H1 (cell line): ENCODE measurements at regions not wholly inside any gene's neighbourhood (a gene's known extent, or its start where the extent isn't known, plus 50 kb on each side); places are given as distances from the start of the nearest gene placed in this dataset.
A peak's percentile ranks its signal among the peaks of the same experiment; 100 is the strongest.

ENCODE experiments used
- CTCF ChIA-PET: fragments of 300-600 bp; sonication (Branson Sonifier 250); formaldehyde crosslinking; loops from one replicate; lab custom pipeline; 2021; ENCODE audit not compliant: partially characterized antibody; lab: Charles Lee
- POLR2A ChIA-PET: fragments of 300-600 bp; sonication (Branson Sonifier 250); formaldehyde crosslinking; loops from one replicate; lab custom pipeline; 2021; ENCODE audit warnings: inconsistent platforms; ENCODE audit not compliant: partially characterized antibody; lab: Charles Lee
- DNase-seq, 2 experiments: peaks; one replicate each; pipeline versions ENCODE4 v3.0.0 to v3.0.0-alpha.2; 2010 to 2022; ENCODE audit warnings: low spot score in 2 of 2, low read depth in 1 of 2, mixed read lengths in 1 of 2
- FAIRE-seq: peaks from 2 replicates; lab custom pipeline; 2011; peaks lifted over from hg19 to GRCh38; lab: Jason Lieb, UNC
- H2AFZ ChIP-seq: 2 replicates; pipeline ENCODE4 v1.8.1; 2012; ENCODE audit warnings: low read length, inconsistent platforms
- H2AK5ac ChIP-seq: 2 replicates; pipeline ENCODE4 v1.6.1; 2013; ENCODE audit warnings: low read depth, low read length
- H2BK120ac ChIP-seq: replicated peaks from 2 replicates; pipeline ENCODE3; 2013; ENCODE audit warnings: low read depth, low read length, inconsistent platforms
- H2BK12ac ChIP-seq: 2 replicates; pipeline ENCODE4 v1.6.1; 2013; ENCODE audit warnings: low read depth, low read length
- H2BK15ac ChIP-seq: 2 replicates; pipeline ENCODE4 v1.6.1; 2013; ENCODE audit warnings: low read length
- H2BK20ac ChIP-seq: 2 replicates; pipeline ENCODE4 v1.6.1; 2013; ENCODE audit warnings: low read length
- H2BK5ac ChIP-seq: 2 replicates; pipeline ENCODE4 v1.6.1; 2013; ENCODE audit warnings: low read depth, low read length
- H3K14ac ChIP-seq: 2 replicates; pipeline ENCODE4 v1.6.1; 2013; ENCODE audit warnings: inconsistent platforms; ENCODE audit not compliant: insufficient read length
- H3K18ac ChIP-seq: 2 replicates; pipeline ENCODE4 v1.6.1; 2013; ENCODE audit warnings: low read length; ENCODE audit errors: extremely low read depth
- H3K23ac ChIP-seq: 2 replicates; pipeline ENCODE4 v1.6.1; 2013; ENCODE audit warnings: inconsistent platforms; ENCODE audit not compliant: insufficient read length
- H3K23me2 ChIP-seq: 2 replicates; pipeline ENCODE4 v1.6.1; 2013; ENCODE audit warnings: low read depth, low read length
- H3K27ac ChIP-seq: 2 replicates; pipeline ENCODE4 v1.6.1; 2011; ENCODE audit warnings: low read depth, low read length, inconsistent platforms
- H3K27me3 ChIP-seq, 4 experiments: replicated peaks in 1 of 4; 1 replicate in 1 of 4; 2 replicates in 3 of 4; pipeline versions ENCODE4 v1.6.1 to v1.8.1; 2011 to 2013; ENCODE audit warnings: low read length in 3 of 4, mild to moderate bottlenecking in 3 of 4, inconsistent platforms in 2 of 4, mixed read lengths in 2 of 4, moderate library complexity in 1 of 4; ENCODE audit not compliant: control insufficient read depth in 3 of 4, insufficient read depth in 3 of 4; ENCODE audit errors: extremely low read depth in 1 of 4
- H3K36me3 ChIP-seq, 4 experiments: 2 replicates each; pipeline versions ENCODE4 v1.6.1 to v1.8.1; 2011 to 2013; ENCODE audit warnings: mild to moderate bottlenecking in 4 of 4, low read length in 3 of 4, moderate library complexity in 2 of 4, control low read depth in 1 of 4, inconsistent platforms in 1 of 4; ENCODE audit not compliant: insufficient read depth in 4 of 4, control insufficient read depth in 2 of 4
- H3K4ac ChIP-seq: replicated peaks from 2 replicates; pipeline ENCODE3; 2013; ENCODE audit warnings: low read length, low read depth, mixed read lengths, inconsistent platforms; ENCODE audit not compliant: insufficient read length
- H3K4me1 ChIP-seq, 4 experiments: replicated peaks in 1 of 4; 1 replicate in 1 of 4; 2 replicates in 3 of 4; pipeline versions ENCODE4 v1.6.1 to v1.8.1; 2011 to 2013; ENCODE audit warnings: low read length in 3 of 4, inconsistent platforms in 2 of 4, mixed read lengths in 1 of 4; ENCODE audit not compliant: insufficient read depth in 4 of 4, control insufficient read depth in 3 of 4
- H3K4me2 ChIP-seq, 2 experiments: 2 replicates each; pipeline versions ENCODE4 v1.6.1 to v1.8.1; 2011 to 2013; ENCODE audit warnings: low read depth in 2 of 2, low read length in 2 of 2, control low read depth in 1 of 2, inconsistent platforms in 1 of 2, mild to moderate bottlenecking in 1 of 2; ENCODE audit not compliant: insufficient read depth in 1 of 2
- H3K4me3 ChIP-seq, 4 experiments: fragments of 200-600, 300-600 bp in 1 of 4; sonication (generic), shearing (Covaris generic), sonication (Bioruptor Twin) in 1 of 4; 2 replicates each; pipeline versions ENCODE4 v1.5.1 to v1.8.1; 2011 to 2016; ENCODE audit warnings: low read length in 4 of 4, low read depth in 3 of 4, control low read depth in 2 of 4, inconsistent platforms in 2 of 4, mild to moderate bottlenecking in 2 of 4, mixed read lengths in 1 of 4, moderate library complexity in 1 of 4; ENCODE audit not compliant: insufficient read depth in 2 of 4; ENCODE audit errors: extremely low read depth in 1 of 4
- H3K56ac ChIP-seq: replicated peaks from 2 replicates; pipeline ENCODE3; 2013; ENCODE audit warnings: low read depth, mild to moderate bottlenecking, mixed read lengths, low read length, inconsistent platforms; ENCODE audit not compliant: insufficient read length
- H3K79me1 ChIP-seq: 2 replicates; pipeline ENCODE4 v1.6.1; 2013; ENCODE audit warnings: low read depth, low read length, control low read depth
- H3K79me2 ChIP-seq, 2 experiments: 2 replicates each; pipeline versions ENCODE4 v1.6.1 to v1.8.1; 2012 to 2013; ENCODE audit warnings: low read length in 2 of 2, mild to moderate bottlenecking in 2 of 2, inconsistent platforms in 1 of 2; ENCODE audit not compliant: insufficient read depth in 2 of 2, control insufficient read depth in 1 of 2
- H3K9ac ChIP-seq, 4 experiments: replicated peaks in 1 of 4; 1 replicate in 1 of 4; 2 replicates in 3 of 4; pipeline versions ENCODE4 v1.6.1 to v1.8.1; 2011 to 2013; ENCODE audit warnings: low read depth in 3 of 4, low read length in 3 of 4, control low read depth in 2 of 4, mild to moderate bottlenecking in 2 of 4, moderate library complexity in 2 of 4, inconsistent platforms in 1 of 4; ENCODE audit errors: extremely low read depth in 1 of 4
- H3K9me3 ChIP-seq, 2 experiments: 2 replicates each; pipeline versions ENCODE4 v1.6.1 to v1.8.1; 2012 to 2013; ENCODE audit warnings: mild to moderate bottlenecking in 2 of 2, moderate library complexity in 2 of 2, control low read depth in 1 of 2, inconsistent platforms in 1 of 2, low read depth in 1 of 2, low read length in 1 of 2, mixed read lengths in 1 of 2; ENCODE audit not compliant: insufficient read depth in 2 of 2
- H4K20me1 ChIP-seq, 2 experiments: replicated peaks in 1 of 2; 2 replicates each; pipeline versions ENCODE3 to v1.8.1; 2011 to 2013; ENCODE audit warnings: inconsistent platforms in 2 of 2, low read length in 2 of 2, mild to moderate bottlenecking in 1 of 2; ENCODE audit not compliant: insufficient read depth in 2 of 2, control insufficient read depth in 1 of 2
- H4K5ac ChIP-seq: 2 replicates; pipeline ENCODE4 v1.6.1; 2013; ENCODE audit warnings: low read length, low read depth, mixed read lengths, inconsistent platforms; ENCODE audit not compliant: insufficient read length
- H4K8ac ChIP-seq: 2 replicates; pipeline ENCODE4 v1.8.0; 2013; ENCODE audit warnings: mild to moderate bottlenecking, moderate library complexity, low read length, inconsistent platforms; ENCODE audit not compliant: insufficient read depth; ENCODE audit errors: extremely low read depth
- H4K91ac ChIP-seq: replicated peaks from 2 replicates; pipeline ENCODE3; 2013; ENCODE audit warnings: low read length, mixed read lengths, inconsistent platforms; ENCODE audit not compliant: insufficient read length
- RBBP5 ChIP-seq: IDR thresholded peaks from 2 replicates; pipeline ENCODE4 v1.7.1; 2012; ENCODE audit warnings: low read depth, mild to moderate bottlenecking, inconsistent platforms, low read length, moderate library complexity, borderline replicate concordance
- RXRA ChIP-seq: IDR thresholded peaks from 2 replicates; pipeline ENCODE4 v1.6.1; 2011; ENCODE audit warnings: low read depth, mild to moderate bottlenecking, low read length, moderate library complexity; ENCODE audit not compliant: insufficient read depth
- SP4 ChIP-seq: IDR thresholded peaks from 2 replicates; pipeline ENCODE4 v1.6.1; 2012; ENCODE audit warnings: low read length, inconsistent platforms
- TEAD4 ChIP-seq: IDR thresholded peaks from 2 replicates; pipeline ENCODE4 v1.6.1; 2012; ENCODE audit warnings: low read depth, low read length, inconsistent platforms, mixed read lengths
- WGBS, 2 experiments: shearing (Covaris generic) in 1 of 2; methylation state at CpG; one replicate each; pipeline versions ENCODE4 v1.1.6 to v1.1.7; 2013 to 2015; ENCODE audit warnings: low lambda C conversion rate in 2 of 2, mixed read lengths in 2 of 2, inconsistent platforms in 1 of 2, low coverage in 1 of 2, missing lambda C conversion rate in 1 of 2; ENCODE audit not compliant: insufficient replicate concordance in 2 of 2, insufficient coverage in 1 of 2, insufficient read length in 1 of 2; ENCODE audit errors: extremely low coverage in 1 of 2, missing lambda C conversion rate in 1 of 2; 5-methylcytosine and 5-hydroxymethylcytosine counted together
- TF ChIP-seq, protein P1 (sequence below): IDR thresholded peaks from 2 replicates; pipeline ENCODE4 v1.6.1; 2012; ENCODE audit warnings: low read length, inconsistent platforms

DNA sequence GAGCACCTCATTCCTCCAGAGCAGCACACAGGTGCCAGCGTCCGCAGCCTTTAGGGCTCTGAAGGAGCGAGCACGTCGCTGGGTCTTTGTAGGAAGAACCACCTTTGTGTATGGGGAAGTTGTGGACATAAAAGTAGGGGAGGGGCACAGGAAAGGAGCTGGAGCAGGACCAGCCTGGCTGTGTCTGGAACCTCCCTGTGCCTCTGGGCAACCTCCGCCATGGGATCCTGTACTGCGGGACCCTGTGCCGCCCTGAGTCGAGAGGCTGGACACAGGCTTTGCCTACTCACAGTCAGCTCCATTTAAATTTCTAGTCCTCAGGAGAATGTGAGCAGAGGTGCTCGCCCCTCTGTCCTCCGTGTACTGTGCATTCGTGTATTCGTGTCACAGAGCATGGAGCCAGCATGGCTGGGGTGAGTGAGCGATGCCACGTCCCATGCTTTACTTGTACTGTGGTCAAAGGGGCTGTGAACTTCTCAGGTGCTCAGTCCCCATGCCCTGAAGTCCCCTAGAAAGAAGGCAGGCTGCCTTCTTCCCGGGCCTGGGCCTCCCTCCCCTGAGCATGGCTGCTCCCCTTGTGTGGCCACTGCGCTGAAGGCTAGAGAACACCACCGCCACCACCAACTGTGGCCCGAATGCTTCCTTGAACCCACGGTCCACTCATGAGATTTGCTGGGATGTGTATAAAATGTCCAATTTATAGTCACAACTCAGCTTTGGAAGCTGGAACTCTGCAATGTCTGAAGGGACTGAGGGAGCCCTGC is 99.9 kb downstream of the TEX29 start:
- Histone ChIP-seq H2AK5ac (no peak overlapping the region), H3K79me1 (no peaks in the 10 kb centered on the region), H3K4me3 (no peak overlapping the region), H2BK120ac (no peak overlapping the region), H3K79me2 (no peaks in the 10 kb centered on the region), H3K27ac (no peak overlapping the region), H2BK15ac (no peak overlapping the region), H3K23me2 (no peaks in the 10 kb centered on the region), H3K4ac (no peak overlapping the region), H3K4me2 (no peak overlapping the region), H4K8ac (no peak overlapping the region; the same call in 1 of the 2 replicates), H3K4me1 (no peaks in the 10 kb centered on the region), H2BK12ac (no peak overlapping the region), H3K9ac (no peak overlapping the region), H3K27me3 (no peaks in the 10 kb centered on the region), H4K5ac (no peak overlapping the region), H3K56ac (no peak overlapping the region), H3K36me3 (no peaks in the 10 kb centered on the region), H3K18ac (no peak overlapping the region), H3K23ac (no peak overlapping the region), H2AFZ (0 out of 2 replicates have a peak overlapping the region, but pooled peaks have one; percentile 7), H4K20me1 (no peaks in the 10 kb centered on the region), H3K14ac (no peak overlapping the region), H3K9me3 (no peaks in the 10 kb centered on the region), H2BK5ac (no peak overlapping the region), H4K91ac (no peak overlapping the region), H2BK20ac (no peak overlapping the region)
- FAIRE-seq (no peak), DNase-seq (no peak)
- CTCF ChIA-PET = interaction anchor here (1.2 to 1.8 kb wide), 3 partner anchors 9 to 75 kb away, joined by 4 to 12 read pairs (median 5); no protein-coding TSS in a partner anchor
- POLR2A ChIA-PET = no interaction called here
- WGBS, 2 experiments = 87% methylated on average over 19 of the region's 20 CpGs; no CpG with 5 or more reads in 1 of the 2 experiments
- TF ChIP-seq, protein P1, sequence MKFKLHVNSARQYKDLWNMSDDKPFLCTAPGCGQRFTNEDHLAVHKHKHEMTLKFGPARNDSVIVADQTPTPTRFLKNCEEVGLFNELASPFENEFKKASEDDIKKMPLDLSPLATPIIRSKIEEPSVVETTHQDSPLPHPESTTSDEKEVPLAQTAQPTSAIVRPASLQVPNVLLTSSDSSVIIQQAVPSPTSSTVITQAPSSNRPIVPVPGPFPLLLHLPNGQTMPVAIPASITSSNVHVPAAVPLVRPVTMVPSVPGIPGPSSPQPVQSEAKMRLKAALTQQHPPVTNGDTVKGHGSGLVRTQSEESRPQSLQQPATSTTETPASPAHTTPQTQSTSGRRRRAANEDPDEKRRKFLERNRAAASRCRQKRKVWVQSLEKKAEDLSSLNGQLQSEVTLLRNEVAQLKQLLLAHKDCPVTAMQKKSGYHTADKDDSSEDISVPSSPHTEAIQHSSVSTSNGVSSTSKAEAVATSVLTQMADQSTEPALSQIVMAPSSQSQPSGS = no peak
- TF ChIP-seq RXRA (no peak), RBBP5 (no peak), SP4 (no peak), TEAD4 (no peak)
